HG03135 (cell line): ENCODE measurements at regions not wholly inside any gene's neighbourhood (a gene's known extent, or its start where the extent isn't known, plus 50 kb on each side); places are given as distances from the start of the nearest gene placed in this dataset.

ENCODE experiments used
- ATAC-seq: cut with Tn5 transposase; IDR thresholded peaks from one replicate; pipeline ENCODE4 v1.9.1; 2021; ENCODE audit warnings: mild to moderate bottlenecking, moderate library complexity; ENCODE audit not compliant: unreplicated experiment

DNA sequence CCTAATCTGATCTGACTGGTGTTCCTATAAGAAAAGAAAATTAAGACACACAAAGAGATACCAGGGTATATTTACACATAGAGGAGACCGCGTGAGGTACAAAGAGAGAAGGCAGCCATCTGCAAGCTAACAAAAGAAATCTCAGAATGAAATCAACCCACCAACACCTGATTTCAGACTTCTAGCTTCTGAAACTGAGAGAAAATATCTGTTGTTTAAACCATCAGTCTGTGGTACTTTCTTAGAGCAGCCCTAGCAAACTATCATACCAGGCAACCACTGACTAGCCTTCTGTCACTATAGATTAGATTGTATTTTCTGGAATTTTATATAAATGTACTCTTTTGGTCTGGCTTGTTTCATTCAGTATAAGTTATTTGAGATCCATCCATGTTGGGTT lies 779.3 kb upstream of the ACO1 start:
- no peak for ATAC-seq

DNA sequence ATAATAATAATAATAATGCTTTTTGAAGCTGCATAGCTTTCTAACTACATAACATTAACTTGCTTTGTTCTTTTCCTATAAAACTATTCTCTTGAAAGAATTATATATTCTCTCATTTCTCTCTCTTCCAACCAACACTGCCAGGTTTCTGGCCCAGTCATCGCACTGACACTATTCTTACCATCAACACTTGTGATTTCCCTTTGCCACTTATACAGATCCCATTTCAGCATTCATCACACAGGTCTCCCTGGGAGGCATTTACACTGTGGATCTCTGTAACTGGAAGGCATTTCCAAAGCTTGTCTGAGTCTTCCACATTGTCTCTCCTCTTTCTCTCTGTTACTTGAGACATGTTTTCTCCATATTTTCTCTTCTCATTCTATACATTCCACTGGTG lies 777.8 kb upstream of the ACO1 start:
- no peak for ATAC-seq

DNA sequence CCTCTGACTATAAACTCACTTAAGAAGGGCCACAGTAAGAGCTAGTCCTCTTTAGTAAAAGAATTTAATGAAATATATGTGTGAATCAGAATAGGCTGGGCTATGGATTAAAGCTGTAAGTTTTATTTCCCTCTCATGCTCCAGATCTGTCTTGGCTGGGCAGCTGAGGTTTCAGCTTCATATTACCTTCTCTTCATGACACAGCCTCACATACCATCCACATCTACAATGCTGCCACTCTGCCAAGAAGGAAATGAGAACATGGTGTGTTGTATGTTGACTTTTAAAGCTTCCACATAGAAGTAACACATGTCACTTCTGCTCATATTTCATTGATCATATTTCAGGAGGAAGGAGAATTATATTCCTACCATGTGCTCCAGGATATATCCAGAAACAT lies 776.0 kb upstream of the ACO1 start:
- ATAC-seq: no peak

DNA sequence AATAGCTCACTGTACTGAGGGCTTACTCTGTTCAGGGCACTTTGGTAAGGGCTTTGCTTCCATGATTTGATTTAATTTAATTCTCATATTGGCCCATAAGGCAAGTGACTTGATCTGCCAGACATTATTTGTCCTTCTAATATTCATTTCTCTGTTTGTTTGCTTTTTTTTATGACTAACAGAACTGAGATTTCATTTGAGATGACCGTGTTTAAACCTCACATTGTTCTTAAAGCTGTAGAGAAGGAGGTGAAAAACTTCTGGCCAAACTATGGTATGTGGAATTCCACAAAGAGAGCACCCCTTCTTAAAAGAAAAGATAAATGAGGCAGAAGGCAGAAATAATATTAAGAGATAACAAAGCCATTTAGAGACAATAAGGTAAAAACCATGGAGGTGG lies 775.6 kb upstream of the ACO1 start:
- no peak for ATAC-seq

DNA sequence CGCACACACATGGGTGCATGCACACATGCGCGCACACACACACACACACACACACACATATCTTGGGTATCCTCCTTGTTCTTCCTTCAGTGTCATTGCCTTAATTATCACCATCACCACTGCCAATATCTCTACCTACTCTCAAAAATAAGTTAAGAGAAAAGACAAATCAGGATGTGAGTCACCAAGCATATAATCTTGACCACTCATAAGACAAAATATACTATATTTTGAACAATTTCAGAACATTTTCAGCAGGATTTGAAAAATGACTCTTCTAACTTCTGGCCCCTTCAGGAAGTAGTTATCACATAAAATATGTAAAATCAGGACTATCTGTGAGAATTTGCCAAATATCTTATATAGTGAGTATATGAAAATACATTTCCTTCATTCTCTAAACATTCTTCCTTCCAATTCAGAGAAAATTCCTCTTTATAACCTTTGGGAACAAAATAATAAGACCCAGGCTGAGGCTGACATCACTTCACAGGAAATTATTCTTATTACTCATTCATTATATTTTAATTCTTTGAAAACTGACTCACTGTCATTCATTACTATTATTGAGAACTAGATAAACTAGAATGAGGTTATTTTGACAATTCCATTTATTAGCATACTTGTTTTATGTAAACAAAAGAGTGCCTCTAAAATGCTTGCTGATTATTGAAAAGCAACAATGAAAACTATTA lies 772.0 kb upstream of the ACO1 start:
- ATAC-seq: no peak

DNA sequence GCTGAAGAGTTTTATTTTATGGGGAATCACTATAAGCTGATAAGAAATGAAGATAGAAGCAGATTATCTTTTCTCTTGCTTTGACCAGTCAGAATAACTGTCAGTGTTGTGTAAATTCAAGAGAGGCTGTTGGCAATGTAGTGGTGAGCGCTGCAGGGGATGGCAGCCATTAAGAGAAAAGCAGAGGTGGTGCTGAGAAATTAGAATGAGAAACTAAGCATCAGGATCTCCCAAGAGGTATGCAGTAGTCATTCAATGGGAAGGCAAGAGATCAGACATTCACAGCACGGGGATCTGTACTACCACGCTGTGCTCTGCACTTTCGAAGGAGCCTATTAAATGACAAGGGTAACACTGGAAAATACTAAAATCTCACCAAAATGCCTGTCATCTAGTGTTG lies 768.5 kb upstream of the ACO1 start:
- no peak for ATAC-seq

DNA sequence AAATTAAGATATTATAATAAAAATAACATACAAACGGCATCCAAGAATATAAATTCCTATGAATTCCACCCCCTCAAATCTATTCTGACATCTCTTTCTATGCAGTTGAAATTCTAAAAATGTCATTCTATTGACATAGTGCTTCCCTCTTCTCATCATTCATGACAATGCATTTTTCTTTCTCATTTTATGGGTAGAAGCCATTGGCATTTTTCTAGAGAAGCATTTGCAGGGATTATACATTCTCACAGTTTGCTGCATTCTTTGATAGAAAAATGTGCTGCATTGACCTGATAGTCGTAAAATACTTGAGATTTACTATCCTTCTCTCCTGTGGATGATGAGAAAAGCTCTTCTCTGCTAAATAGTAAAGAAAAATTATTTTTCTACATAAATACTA lies 760.9 kb upstream of the ACO1 start:
- ATAC-seq: no peak

DNA sequence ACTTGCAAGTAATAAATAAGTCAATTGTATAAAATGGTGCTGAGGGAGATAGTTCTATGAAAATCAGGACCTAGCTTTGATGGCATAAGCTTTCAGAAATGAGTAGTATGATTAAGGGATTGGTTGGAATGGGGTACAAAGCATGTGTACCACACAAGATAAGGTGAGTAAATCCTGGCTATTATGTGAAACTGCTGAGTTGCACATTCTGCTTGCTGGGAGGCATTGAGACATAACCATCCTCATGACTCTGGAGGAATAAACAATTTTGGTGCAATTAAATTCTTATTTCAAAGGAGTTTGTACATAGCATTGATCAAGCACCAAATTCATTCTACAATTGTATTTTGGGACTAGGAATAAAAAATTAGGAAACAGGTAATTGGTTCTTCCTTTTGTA lies 755.2 kb upstream of the ACO1 start:
- ATAC-seq: no peak

DNA sequence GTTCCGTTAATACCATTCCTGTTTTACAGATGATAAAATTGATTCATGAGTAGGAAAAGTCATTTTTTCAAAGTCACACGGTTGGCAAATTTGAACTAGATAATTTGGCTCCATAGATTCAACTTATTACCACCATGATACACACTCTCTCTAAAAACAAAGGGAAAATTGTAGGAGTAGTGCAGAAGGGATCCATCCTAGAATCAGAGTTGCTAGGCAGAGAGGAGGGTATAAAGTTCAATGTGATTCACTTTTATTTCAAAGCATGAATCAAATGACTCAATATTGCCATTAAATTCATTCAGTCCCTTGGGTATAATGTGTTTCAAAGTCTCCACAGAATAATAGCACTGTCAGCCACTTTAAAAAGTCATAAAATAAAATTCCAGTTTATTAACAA lies 747.2 kb upstream of the ACO1 start:
- ATAC-seq: no peak

DNA sequence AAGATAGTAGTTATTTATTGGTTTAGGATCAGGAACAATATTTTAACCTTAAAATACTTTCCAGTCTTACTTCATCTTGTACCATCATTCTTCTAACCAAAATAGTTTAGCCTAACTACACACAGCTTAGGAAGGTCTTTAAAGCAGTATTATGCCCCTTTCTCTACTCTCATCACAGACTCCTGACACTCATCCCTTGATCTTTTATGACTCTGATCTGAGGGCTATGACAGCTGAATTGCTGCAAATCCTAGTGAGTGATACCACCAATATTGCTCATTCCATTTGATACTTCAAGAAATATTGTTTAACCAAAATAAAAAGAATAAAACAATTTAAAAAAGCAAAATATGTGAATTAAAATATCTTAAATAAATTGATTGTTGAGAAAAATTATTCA lies 746.6 kb upstream of the ACO1 start:
- no peak for ATAC-seq

DNA sequence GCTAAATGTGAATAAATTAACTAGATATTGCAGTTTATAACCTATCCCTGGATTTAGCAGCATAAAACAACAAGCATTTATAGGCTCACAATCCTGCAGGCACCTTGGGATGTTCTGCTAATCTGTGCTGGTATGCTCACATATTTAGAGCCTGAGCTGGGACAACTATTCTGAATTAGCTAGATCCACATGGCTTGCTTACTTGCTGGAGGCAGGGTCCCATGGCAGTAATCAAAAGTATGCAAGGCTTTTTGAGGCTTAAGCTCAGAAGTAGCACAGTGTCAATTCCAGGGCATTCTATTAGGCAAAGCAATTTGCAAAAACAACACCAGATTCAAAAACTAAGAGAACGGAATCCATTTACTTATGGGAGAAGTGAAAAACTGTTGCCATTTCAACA lies 745.0 kb upstream of the ACO1 start:
- ATAC-seq: no peak

DNA sequence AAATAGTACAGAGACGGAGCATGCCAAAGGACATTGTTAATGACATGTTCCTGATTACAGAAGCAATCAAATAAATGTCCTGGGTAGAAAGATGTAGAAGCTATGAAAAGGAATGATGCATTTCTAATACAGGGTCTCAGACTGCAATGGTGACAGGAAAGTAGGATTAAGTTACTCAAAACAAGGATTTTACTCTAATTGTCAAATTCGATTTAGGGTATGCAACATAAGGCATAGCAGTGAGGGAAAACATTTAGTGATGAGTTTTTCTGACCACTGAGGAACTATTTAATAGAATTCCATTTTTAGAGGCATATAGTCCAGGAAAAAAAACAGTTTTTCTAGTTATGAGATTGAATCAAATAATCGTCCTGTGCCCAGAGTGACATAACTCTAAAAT lies 715.1 kb upstream of the ACO1 start:
- no peak for ATAC-seq

DNA sequence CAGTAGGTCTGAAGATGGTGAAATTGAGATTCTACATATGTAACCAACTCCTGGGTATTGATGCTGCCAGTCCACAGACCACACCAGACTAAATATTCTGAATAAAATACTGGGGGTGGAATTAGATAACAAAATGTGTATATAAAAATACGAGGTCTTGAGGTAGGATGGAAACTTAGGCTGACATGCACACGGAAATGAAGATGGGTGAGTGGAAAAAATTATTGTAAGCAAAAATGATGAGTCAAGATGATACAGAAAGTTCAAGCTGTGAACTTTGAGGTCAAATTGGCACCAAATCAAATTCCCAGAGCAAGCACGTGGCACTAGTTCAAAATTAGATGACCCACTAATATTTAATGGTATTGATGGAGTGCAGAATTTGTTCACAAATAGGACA lies 713.4 kb upstream of the ACO1 start:
- ATAC-seq: no peak

DNA sequence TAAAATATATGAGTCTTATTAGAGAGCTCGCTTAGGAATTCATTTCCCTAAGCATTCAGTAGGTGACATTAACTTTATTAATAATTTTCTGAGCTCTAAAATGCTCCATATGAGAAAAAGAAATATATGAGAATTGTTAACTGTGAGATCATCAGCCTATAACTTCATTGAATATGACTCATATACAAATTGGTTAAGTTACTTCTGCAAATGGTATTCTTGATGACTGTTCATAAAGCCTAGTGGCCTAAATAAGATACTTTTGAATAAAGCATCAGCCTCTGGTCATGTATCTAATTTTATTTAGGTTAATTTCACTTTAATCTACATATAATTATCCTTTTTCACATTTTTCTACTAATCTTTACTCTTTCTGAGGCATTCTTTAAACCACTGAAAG lies 710.2 kb upstream of the ACO1 start:
- ATAC-seq: no peak

DNA sequence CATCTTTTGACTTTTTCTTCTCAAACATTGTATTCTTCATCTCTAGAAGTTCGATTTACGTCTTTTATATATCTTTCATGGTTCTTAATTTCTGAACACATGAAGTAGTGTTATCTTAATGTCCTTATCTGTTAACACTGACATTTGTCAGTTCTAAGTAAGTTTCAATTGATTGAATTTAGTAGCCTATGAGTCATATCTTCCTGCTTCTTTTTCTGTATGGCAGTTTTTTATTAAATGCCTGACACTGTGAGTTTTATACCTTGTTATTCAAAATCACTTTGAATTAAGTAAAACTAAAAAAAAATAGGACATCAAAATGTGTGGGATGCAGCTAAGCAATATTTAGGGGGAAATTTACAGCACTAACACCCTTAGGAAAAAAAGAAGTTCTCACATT lies 707.0 kb upstream of the ACO1 start:
- no peak for ATAC-seq

DNA sequence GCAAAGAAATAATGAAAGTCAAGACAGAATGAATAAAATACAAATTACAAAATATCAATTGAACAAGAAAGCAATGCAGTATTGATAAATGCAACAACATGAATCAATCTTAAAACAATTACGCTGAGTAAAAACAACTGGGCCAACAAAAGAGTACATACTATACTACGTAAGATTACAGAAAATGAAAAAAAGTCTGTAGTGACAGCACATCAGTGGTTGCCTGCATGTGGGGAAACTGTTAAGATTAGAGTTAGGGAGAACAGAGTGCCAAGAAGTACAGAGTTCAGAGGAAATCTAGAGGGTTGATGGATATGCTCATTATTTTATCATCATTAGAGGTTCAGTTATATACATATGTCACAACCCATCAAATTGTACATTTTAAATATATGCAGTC lies 706.6 kb upstream of the ACO1 start:
- ATAC-seq: no peak

DNA sequence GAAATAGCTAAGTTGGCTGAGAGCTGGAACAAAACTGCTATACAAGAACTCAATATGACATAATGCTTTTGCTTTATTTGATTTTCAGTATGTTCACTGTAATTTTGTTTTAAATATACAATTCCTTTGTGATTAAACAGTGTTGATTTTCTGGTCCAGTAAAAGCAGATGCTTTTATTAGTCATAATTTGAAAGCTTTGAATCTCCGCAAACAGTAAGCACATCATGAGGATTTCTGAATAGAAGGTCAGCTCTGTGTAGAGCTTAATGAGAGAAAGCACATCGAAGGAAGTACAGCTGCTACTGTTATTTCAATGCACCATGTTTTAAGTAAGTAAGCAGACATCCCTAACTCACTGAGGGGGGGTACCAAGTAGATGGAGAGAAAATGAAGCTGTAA lies 701.3 kb upstream of the ACO1 start:
- no peak for ATAC-seq

DNA sequence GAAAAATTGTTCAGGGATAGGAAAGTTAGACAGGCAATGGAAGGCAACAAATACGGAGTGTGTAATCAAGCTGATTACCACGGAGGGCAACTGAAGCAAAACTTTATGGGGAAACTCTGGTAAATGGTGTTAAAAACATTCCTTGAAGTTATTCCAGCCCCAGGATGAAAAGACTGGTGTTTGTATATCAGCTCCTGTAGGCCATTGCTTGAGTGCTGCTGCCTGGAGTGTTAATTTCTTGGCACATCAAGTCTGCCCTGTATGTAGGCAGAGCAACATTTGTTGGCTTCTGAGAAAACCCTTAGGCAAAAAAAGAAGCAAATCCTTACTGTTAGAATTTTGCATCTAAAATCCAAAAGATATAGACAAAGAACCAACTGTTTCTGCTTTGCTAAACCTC lies 686.5 kb upstream of the ACO1 start:
- no peak for ATAC-seq

DNA sequence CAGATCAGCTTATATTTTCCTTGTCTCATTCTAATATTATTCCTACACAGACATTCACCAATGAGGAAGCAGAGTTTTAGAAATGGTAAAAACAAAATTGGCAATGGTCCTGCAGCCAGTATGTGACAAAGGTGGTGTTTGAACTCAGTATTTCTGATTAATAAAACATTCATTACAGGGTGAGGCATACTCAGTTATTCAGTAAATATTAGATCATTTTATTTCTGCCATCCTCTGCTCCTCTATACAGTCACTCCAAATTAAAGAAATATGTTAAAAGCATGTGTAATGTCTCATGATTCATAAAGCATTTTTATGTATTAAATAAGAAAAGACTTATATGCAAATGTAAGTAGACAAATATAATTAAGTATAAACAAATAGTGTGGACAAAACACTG lies 684.6 kb upstream of the ACO1 start:
- no peak for ATAC-seq

DNA sequence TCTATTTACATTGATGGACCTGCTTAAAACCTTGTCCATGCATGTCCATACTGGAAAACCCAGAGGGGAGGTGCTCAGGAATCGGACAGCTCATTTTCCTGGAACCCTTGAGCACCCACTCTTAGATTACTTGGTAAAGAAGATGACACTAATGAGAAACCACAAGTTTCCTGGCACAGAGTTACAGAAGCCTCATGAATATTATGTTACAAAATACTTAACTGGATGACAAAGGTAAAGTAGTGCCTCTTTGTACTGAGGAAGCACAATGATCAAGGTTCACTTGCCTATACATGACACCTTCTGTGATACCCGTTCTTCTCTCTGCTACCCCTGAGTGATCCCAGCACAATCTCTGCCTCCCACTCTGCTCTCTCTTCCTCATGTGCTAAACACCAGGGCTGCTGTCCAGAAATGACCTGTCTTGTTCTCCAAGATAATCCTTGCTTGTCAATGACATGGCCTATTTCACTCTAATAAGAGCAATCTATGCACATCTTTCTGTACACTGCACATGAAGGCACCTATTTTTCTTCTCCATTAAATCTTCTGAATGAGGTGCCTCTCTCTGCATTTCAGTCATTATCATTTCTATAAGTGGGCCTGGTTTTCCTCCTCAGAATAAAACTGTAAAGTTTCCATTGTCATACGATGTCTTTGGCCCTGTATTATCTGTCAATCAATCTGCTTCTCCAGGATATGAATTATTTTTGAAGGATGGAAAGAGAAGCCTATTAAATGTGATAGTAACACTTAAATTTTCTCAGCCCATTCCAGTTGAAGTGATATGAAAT lies 684.0 kb upstream of the ACO1 start:
- no peak for ATAC-seq

DNA sequence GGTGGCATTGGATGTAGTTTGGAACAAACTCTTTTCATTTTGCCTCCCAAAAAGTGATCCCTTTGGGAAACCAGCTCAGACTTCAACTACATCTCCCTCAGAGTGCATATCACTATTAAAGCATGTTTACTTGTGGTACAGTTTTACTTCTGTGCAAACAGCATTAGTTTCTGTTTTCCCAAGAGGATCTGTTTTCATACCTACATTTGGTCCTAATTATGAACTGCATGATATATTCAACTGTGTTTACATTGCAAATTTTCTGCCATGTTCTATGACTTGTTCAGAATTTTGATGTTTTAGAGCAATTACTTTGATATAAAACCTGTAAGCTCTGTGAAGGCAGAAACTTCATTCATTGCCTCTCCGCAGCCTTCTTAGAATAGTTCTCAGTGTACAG lies 681.5 kb upstream of the ACO1 start:
- no peak for ATAC-seq

DNA sequence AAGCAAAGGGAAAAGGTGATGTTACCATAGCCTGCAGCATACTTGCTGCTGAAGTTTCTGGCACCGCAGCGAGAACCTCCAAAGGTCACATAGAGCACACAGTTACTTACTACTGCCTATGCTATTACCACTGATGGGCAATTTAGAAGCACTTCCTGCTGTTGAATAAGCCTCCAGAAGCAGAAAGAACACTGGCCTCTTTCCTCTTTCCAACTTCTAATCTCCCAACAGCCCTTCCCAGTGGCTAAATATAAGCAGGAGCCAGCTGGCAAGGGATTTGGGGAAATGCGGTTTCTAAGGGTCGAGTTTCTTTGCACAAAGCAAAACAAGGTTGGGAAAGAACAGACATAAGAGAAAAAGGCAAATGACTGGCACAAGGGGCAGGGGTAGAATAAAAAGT lies 669.2 kb upstream of the ACO1 start:
- no peak for ATAC-seq

DNA sequence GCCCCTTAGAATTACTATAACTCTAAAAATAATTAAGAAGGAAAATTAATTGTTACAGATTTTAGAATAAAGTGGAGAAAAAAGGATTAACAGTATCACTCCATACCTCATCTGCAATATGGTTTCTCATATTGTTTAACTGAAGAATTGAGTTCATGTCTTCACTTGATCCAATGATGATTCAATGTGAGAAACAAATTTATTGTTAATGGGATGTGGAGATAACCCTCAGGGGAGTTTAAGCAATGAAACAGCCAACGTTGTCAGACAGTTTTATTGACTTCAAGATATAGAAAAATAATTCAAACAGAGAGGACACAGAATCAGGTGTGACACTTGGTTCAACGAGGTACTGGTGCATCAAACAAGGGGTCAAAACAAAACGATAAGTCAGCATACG lies 665.2 kb upstream of the ACO1 start:
- ATAC-seq: no peak
